ENCODE measurements at regions not wholly inside any gene's neighbourhood (a gene's known extent, or its start where the extent isn't known, plus 50 kb on each side); places are given as distances from the start of the nearest gene placed in this dataset.

DNA sequence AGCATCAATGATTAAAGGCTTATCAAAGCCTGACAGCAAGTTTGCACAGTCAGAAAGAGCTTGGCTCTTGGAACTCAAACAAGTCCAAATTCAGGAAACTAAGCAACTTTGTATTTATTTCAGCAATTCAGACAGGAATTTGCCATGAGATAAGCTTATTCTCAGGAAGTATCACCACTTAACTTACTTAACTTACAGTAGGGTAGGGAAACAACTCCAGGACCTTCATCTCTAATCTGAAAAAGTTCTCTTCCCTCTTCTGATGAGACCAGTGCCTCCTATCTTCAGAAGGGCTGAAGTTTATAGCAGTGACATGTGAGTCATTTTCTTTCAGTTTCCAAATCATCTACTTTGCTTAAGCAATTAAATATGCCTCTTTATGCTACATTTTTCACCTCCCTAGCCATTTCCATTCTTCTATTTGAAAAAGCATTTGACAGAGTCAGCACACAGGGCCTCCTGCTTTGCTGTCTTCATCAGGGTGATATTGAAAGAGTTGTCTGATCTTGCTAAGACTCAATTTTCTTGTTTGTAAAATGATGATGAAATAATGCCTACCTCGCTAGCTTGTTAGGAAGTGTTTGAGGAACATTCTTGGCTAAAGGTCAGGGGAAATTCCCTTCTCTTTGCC is 389.5 kb downstream of the RND3 start:
- TF ChIP-seq POLR2A (IDR thresholded peaks at IDR 0.05; ENCODE audit: low read depth, low read length): no peak
- DNase-seq (ENCODE audit: insufficient read length, low spot score) (no peak), FAIRE-seq (peak; percentile 85)

DNA sequence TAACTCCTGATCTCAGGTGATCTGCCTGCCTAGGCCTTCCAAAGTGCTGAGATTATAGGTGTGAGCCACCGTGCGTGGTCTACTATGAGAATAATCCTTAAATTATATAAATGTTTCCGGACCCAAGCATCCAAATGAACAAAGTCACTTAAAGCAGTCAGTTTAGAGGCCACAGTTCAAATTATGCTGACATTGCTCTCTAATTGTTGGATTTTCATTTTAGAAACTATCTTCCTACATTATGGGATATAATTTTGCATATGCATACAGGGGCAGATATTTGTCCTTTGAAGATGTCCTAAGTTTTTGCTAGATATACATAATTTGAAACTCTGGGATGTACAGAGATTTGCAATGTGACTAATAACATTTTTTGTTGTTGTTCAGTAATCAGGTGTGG is 390.1 kb downstream of the RND3 start:
- no peak for TF ChIP-seq POLR2A (IDR thresholded peaks at IDR 0.05; ENCODE audit: low read depth, low read length)
- DNase-seq (ENCODE audit: insufficient read length, low spot score) (no peak), FAIRE-seq (peak; percentile 52)

DNA sequence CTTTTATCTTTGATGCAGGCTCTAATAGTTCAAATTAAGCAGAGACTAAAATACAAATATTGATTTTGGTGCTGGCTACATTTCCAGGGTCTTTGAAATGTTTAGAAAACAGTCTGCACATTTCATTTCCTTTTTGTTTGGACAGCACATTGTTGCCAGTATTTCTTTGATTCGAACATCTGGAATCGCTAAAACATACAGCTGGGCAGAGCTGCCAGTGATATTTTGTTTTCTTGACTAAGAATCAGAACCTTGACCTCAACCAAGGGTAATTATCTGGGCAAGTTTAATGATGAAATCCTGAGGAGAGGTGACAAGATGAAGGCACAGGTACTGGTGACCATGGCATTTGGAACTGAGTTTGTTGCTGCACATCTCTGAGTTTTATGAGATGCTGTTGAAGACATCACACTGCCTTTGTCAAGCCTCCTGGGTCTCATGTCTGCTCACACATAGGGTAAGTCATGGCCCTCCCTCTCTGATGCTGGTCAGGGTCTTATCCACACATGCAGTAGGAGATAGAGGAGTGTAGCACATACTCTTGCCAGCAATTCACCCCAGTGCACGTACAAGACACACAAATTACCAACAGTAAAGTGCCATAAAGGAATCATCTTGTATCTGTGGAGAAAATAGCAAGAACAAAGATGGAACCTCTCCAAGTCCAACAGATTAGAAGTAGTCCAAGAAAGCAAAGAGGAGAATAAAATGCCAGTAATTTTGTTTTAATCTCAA is 391.9 kb downstream of the RND3 start:
- no peak for TF ChIP-seq POLR2A (IDR thresholded peaks at IDR 0.05; ENCODE audit: low read depth, low read length)
- FAIRE-seq (peak; percentile 43), DNase-seq (ENCODE audit: insufficient read length, low spot score) (no peak)

DNA sequence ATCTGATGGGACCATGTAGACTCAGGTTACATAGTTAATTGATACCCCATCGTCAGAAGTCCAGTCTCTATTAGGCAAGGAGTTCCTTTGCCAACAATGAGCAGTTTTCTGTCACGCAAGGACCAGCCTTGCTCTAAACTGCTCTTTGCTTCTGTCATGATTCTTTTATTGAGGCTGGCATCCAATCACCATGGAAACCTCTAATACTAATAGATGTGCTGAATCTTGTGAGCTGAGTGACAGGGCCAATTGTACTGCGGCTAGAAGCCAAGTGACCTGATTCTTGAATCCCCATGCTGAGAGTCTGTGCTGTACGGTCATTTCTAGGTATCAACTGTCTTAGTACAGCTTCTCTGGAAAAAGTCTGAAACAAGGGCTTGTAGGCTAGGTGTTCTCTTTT is 395.6 kb downstream of the RND3 start:
- DNase-seq (ENCODE audit: insufficient read length, low spot score) (no peak), FAIRE-seq (no peak)
- no peak for TF ChIP-seq POLR2A (IDR thresholded peaks at IDR 0.05; ENCODE audit: low read depth, low read length)

DNA sequence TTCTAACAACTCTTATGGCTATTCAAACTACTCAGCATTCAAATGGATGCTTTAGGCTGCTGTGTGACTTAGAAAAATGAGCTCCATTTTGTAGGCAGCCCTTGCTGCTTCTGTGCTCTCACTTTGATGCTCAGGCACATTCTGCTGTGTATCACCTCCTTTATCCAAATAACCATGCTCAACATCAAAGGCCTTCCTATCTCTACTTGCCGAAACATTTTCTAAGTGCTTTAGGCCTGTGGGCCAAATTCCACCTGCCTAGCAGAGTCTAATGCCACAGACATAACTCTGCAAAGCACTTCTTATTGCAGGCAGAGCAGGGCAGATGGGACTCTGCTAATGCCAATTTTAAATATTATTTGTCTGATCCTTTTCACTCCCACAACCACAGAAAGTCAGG is 397.4 kb downstream of the RND3 start:
- no peak for DNase-seq (ENCODE audit: insufficient read length, low spot score)
- peak; percentile 6 for FAIRE-seq
- TF ChIP-seq POLR2A (IDR thresholded peaks at IDR 0.05; ENCODE audit: low read depth, low read length): no peak

DNA sequence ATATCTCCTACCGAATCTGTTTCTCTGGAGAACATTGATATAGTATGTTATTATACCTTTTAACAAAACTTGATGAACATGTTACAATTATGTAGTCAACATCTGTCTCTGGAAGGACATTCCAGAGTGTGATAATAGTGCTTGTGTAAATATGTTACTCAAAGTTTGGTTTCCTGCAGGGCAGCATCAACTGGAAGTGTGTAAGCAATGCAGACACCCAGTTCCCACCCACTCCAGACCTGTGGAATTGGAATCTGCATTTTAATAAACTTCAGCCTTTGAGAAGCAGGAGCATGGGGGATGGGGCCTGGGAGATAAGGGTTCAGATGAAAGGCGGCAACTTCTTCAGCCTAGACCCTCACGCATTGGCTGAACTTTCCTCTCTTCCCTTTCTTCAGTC is 398.9 kb downstream of the RND3 start:
- no peak for TF ChIP-seq POLR2A (IDR thresholded peaks at IDR 0.05; ENCODE audit: low read depth, low read length)
- no peak for FAIRE-seq
- no peak for DNase-seq (ENCODE audit: insufficient read length, low spot score)

DNA sequence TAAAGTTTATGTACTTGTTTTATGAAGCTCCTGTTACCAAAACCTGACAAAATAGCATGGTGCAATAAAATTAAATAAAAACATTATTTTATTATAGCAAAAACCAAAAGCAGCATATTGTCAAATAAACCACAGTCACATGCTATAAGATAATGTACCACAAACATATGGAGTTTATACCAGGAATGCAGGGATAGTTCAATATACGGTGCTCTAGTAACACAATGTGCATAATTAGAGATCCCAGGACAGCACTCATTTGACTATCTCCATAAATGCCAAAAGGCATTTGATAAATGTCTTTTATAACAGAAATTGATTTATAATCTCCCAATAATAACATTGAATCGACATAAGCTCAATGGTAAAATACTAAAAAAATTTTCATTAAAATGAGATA is 402.0 kb downstream of the RND3 start:
- no peak for DNase-seq (ENCODE audit: insufficient read length, low spot score)
- TF ChIP-seq POLR2A (IDR thresholded peaks at IDR 0.05; ENCODE audit: low read depth, low read length): no peak
- no peak for FAIRE-seq

DNA sequence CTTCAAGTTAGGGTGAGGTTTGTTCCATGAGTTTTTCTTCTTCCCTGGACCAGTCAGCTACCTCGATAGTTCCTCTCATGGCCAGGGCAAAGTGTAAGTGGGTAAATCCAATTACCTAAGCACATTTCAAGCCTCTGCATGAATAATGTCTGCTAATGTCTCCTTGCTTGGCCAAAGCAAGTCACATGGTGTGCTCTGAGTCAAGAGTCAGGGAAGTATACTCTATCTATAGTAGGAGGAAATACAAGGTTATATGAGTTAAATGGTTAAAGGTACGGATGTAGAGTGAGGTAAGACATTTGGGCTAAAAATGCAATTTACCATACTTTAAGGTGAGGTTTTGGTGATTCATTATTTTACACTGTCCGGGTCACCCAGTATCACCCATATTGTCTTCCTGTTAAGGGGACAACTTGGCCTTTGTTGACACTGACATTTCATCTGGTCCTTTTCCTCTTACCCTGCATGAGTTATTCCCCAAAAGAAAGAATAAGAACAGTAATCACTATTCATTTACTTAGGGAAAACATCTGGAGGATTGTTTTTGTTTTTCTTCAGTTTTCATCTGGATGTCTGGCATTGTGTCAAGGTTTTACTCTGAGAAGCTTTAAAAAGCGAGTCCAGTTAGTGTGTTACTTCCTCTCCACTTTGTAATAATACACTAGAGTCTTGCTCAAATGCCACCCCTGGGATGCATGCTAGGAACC is 405.5 kb downstream of the RND3 start:
- TF ChIP-seq POLR2A (IDR thresholded peaks at IDR 0.05; ENCODE audit: low read depth, low read length): no peak
- FAIRE-seq (peak; percentile 65), DNase-seq (ENCODE audit: insufficient read length, low spot score) (no peak)

DNA sequence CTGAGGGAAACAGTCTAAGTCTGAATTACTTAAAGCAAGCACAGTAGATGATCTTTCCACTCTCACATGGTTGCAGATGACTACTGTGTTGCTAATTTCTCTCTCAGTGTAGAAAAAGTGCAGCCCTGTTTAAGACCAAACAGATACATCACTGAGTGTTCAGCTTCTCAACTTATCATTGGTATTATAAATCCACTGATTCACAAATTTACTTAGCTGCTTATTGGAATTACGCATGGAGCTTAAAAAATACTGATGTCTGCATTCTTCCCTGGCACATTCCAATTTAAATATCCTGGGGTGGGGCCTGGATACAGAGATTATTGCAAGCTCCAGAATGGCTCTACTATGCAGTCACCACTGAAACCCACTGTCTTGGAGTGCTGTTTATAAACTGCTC is 411.2 kb downstream of the RND3 start:
- DNase-seq (ENCODE audit: insufficient read length, low spot score) (peak; percentile 9), FAIRE-seq (no peak)
- TF ChIP-seq POLR2A (IDR thresholded peaks at IDR 0.05; ENCODE audit: low read depth, low read length): no peak

DNA sequence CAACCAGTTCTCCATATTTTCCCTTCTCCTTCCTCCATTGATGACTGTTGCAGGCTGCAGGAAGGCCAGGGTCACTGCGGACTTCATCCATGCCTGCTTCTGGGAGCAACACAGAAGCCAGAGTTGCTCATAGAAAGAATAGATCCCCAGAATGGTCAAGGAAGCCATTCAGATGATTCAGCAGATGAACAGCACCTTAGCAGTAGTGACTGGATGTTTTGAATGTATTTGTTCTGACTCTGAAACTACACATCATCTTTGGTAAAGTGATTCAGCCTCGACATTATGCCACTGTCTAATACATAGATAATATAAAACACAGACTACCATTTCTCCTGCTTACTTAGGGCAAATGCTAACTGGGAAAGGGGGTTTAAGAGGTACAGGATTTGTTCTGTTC is 411.6 kb downstream of the RND3 start:
- DNase-seq (ENCODE audit: insufficient read length, low spot score): peak; percentile 10
- no peak for TF ChIP-seq POLR2A (IDR thresholded peaks at IDR 0.05; ENCODE audit: low read depth, low read length)
- FAIRE-seq: peak; percentile 97

DNA sequence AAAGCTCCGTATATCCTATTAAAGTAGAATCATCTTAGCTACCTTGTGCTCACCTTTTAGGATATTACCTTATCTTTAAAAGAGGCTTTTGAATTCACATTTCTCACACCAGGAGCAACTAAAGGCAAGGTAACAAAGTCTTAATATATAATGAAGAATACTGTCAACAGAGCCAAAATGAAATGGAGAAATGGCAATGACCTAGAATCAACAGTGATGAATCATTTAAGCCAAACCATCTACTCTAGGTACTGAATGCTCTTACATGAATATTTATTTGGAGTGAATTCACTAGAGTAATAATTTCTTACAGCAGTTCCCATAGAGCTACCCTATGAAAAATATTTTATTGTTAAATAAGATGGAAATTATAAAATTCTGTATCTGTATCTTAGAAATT is 421.0 kb downstream of the RND3 start:
- TF ChIP-seq POLR2A (IDR thresholded peaks at IDR 0.05; ENCODE audit: low read depth, low read length): no peak
- DNase-seq (ENCODE audit: insufficient read length, low spot score) (no peak), FAIRE-seq (no peak)

DNA sequence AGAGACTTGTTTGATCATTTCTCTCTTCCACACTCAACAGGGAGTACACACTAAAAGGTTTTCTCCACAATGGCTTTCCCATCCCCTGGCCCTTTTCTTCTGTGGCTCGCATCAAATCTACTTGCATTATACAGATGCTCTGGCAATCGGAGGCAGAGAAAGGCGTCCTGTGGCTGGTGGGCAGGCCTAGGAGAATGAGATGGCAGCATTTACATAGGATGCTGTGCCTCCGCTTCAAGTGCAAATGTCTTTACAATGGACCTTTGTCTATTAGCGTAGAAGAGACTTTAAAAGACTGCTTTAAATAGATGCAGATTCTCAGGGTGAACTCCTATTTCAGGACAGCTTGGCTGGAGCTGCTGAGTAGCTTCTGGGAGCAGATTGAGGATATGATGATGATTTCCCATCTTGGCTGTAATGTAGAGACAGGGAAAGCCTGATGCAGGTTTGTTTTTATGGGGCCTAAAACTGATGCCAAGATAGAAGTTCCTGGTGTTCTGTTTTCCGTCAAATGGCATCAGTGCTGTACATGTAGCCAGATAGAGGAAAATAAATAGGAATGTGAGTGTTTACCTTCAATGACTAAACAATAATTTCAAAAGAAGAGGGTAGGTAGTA is 423.4 kb downstream of the RND3 start:
- FAIRE-seq (peak; percentile 52), DNase-seq (ENCODE audit: insufficient read length, low spot score) (no peak)
- TF ChIP-seq POLR2A (IDR thresholded peaks at IDR 0.05; ENCODE audit: low read depth, low read length): no peak

DNA sequence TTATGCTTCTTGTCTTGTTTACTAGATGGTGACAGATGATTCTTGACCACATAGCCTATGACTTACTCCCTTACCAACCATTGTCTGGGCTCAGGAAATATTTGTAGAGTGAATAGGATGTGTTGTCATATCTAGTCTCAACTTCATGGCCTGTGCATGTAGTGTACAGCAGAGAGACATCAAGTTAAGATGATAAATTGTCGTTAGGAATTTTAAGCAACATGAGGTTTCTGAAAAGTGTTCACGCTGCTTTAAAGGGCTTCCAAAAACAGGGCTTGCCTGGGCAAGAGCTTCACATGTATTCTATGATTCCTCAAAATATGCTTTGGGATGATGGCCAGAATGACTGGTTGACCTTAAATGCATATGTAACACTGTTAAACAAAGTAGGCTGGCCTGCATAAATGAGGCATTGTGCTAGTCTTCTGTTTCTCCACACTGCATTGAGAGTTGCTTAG is 424.0 kb downstream of the RND3 start:
- DNase-seq (ENCODE audit: insufficient read length, low spot score) (peak; percentile 9), FAIRE-seq (peak; percentile 98)
- TF ChIP-seq POLR2A (IDR thresholded peaks at IDR 0.05; ENCODE audit: low read depth, low read length): no peak

DNA sequence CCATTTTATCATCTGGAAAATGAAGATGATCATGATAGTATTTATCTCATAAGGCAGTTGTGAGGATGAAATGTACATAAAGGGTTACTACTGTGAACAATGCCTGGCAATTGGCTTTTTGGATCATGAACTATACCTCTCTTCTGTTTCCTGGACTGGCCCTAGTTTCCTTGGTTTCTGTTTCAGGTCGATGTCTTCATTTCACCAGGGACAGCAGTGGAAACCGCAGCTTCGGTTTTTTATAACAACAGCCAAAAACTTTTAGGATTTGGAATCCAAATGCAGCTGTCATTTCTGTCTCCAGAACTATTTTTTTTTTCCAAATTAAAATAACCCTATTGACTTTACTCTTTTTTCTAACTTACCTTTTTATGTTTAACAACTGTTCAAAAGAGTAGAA is 425.1 kb downstream of the RND3 start:
- FAIRE-seq: peak; percentile 33

More for the DNA sequence above, 425.1 kb downstream of the RND3 start:
- no peak for TF ChIP-seq POLR2A (IDR thresholded peaks at IDR 0.05; ENCODE audit: low read depth, low read length)
- DNase-seq (ENCODE audit: insufficient read length, low spot score): no peak
